AG08396 (cell line): ENCODE measurements at regions not wholly inside any gene's neighbourhood (a gene's known extent, or its start where the extent isn't known, plus 50 kb on each side); places are given as distances from the start of the nearest gene placed in this dataset.

ENCODE experiments used
- DNase-seq: peaks from one replicate; pipeline ENCODE4 v3.0.0; 2012; ENCODE audit warnings: low spot score, mixed read lengths

- no peak for DNase-seq
These were observed 912.2 kb upstream of the PIK3C3 start for GRCh38 chr18:41042866-41043265.

- no peak for DNase-seq
These were observed 917.0 kb upstream of the PIK3C3 start for GRCh38 chr18:41038071-41038470.

- no peak for DNase-seq
These were observed 918.7 kb upstream of the PIK3C3 start for GRCh38 chr18:41036346-41036745.

GRCh38 chr18:41034413-41034812 is 920.6 kb upstream of the PIK3C3 start:
- DNase-seq = no peak

- DNase-seq = no peak
These were observed 929.4 kb upstream of the PIK3C3 start for GRCh38 chr18:41025666-41026065.

- no peak for DNase-seq
These were observed 930.2 kb upstream of the PIK3C3 start for GRCh38 chr18:41024792-41025191.

- no peak for DNase-seq
These were observed 932.5 kb upstream of the PIK3C3 start for GRCh38 chr18:41022484-41022883.

GRCh38 chr18:41021089-41021488 is 933.9 kb upstream of the PIK3C3 start:
- no peak for DNase-seq

GRCh38 chr18:41012194-41012593 is 942.8 kb upstream of the PIK3C3 start:
- no peak for DNase-seq

GRCh38 chr18:41009926-41010325 is 945.1 kb upstream of the PIK3C3 start:
- DNase-seq = no peak

GRCh38 chr18:41004324-41004723 is 950.7 kb upstream of the PIK3C3 start:
- DNase-seq = no peak

- no peak for DNase-seq
These were observed 959.5 kb upstream of the PIK3C3 start for GRCh38 chr18:40995529-40995928.

GRCh38 chr18:40993363-40993762 is 961.7 kb upstream of the PIK3C3 start:
- no peak for DNase-seq

GRCh38 chr18:40987581-40987980 is 967.5 kb upstream of the PIK3C3 start:
- DNase-seq = no peak

- DNase-seq = no peak
These were observed 969.6 kb upstream of the PIK3C3 start for GRCh38 chr18:40985436-40985835.

GRCh38 chr18:40984856-40985255 is 970.2 kb upstream of the PIK3C3 start:
- no peak for DNase-seq

- DNase-seq = no peak
These were observed 971.2 kb upstream of the PIK3C3 start for GRCh38 chr18:40983835-40984234.

GRCh38 chr18:40980171-40980570 is 974.9 kb upstream of the PIK3C3 start:
- no peak for DNase-seq

- no peak for DNase-seq
These were observed 979.0 kb upstream of the PIK3C3 start for GRCh38 chr18:40976050-40976449.

GRCh38 chr18:40974448-40974847 is 980.6 kb upstream of the PIK3C3 start:
- DNase-seq = no peak

GRCh38 chr18:40962784-40963183 is 992.2 kb upstream of the PIK3C3 start:
- no peak for DNase-seq

GRCh38 chr18:40957533-40958070 is 997.4 kb upstream of the PIK3C3 start:
- DNase-seq = no peak

- no peak for DNase-seq
These were observed 998.8 kb upstream of the PIK3C3 start for GRCh38 chr18:40956213-40956612.

- DNase-seq = no peak
These were observed 999.7 kb upstream of the PIK3C3 start for GRCh38 chr18:40955351-40955750.
